ENCODE measurements at regions not wholly inside any gene's neighbourhood (a gene's known extent, or its start where the extent isn't known, plus 50 kb on each side); places are given as distances from the start of the nearest gene placed in this dataset.

DNA sequence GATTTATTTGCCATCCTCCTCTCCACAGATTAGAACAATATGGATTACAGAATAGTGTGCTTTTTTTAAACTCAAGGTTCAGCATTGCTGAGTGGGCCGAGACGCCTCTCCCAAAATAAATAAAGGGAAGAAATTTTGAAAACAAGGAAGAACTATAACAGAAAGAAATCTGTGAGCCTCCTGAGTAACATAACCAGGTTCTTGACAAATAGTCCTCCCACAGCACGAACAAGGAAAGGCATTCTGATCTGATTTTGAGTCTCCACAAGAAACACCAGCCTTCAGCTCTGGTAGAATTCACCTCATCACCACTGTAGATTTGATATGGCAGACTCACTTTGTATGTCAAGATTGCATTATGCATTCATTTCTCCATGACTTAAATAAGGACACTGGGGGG lies 173.6 kb downstream of the HHIP start:
- no peak for DNase-seq (ENCODE audit: low read depth)
- H3K4me3 ChIP-seq (ENCODE audit: control insufficient read depth, low read depth, low read length), result no peak overlapping the region
- no peak for TF ChIP-seq CTCF (IDR thresholded peaks at IDR 0.05; ENCODE audit: control insufficient read depth, insufficient read depth, low read depth, low read length, missing control alignments)

DNA sequence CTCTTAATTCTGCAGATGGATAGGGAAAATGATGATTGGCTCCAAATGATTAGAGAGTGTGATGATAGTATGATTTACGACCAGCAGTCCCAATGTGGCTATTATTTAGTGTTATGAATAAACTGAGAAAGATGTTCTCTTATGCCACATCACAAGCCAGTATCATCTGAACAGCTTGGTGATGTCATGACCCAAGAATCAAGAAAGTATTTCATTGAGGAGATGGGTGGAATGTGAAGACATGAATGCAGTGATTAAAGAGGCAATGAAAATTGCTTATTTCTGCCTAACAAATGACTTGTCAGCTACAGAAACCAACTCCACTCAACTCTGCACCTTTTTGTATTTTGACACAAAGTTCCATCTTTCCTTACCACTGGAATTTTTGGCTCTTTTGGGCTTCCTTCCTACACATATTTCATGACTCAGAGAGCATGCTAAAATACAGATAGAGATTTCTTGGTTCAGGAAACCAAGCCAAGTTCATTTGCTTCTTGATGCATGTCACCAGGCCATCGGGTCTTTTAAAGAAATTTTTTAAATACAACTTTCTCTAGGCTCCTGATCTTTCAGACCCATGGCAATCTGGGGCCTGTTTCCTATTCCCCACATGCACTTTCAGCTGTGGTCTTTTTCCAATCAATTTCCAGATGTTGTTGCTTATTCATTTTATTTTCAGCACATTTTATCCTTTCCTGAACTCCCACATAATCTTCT lies 174.2 kb downstream of the HHIP start:
- H3K4me3 ChIP-seq (ENCODE audit: control insufficient read depth, low read depth, low read length), result no peak overlapping the region
- TF ChIP-seq CTCF (IDR thresholded peaks at IDR 0.05; ENCODE audit: control insufficient read depth, insufficient read depth, low read depth, low read length, missing control alignments), result no peak
- DNase-seq (ENCODE audit: low read depth), result peak; percentile 7

GRCh38 chr4:144820728-144821085 lies 174.8 kb downstream of the HHIP start:
- TF ChIP-seq CTCF (IDR thresholded peaks at IDR 0.05; ENCODE audit: control insufficient read depth, insufficient read depth, low read depth, low read length, missing control alignments), result no peak
- H3K4me3 ChIP-seq (ENCODE audit: control insufficient read depth, low read depth, low read length), result no peak overlapping the region
- peak; percentile 24 for DNase-seq (ENCODE audit: low read depth)

DNA sequence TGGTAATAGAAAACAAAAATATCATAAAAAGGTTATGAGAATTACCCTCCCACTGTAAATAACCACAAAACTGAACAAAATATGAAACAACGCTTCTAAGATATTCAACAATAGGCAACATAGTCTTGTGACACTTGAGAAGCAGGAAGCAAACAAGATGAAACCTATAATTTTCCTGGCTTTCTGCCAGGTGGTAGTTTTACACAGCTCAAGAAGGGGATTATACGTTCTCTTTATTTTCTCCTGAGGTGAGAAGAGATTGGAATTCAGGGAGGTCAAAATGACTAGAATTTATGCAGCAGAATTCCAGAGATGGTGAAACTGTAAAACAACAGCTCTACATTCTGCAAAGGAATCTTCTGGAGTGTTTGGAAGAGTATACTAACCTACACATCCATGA lies 186.0 kb downstream of the HHIP start:
- H3K4me3 ChIP-seq (ENCODE audit: control insufficient read depth, low read depth, low read length), result no peak overlapping the region
- DNase-seq (ENCODE audit: low read depth), result no peak
- no peak for TF ChIP-seq CTCF (IDR thresholded peaks at IDR 0.05; ENCODE audit: control insufficient read depth, insufficient read depth, low read depth, low read length, missing control alignments)

GRCh38 chr4:144845411-144845810 lies 199.5 kb downstream of the HHIP start:
- H3K4me3 ChIP-seq (ENCODE audit: control insufficient read depth, low read depth, low read length), result no peak overlapping the region
- DNase-seq (ENCODE audit: low read depth), result no peak
- TF ChIP-seq CTCF (IDR thresholded peaks at IDR 0.05; ENCODE audit: control insufficient read depth, insufficient read depth, low read depth, low read length, missing control alignments), result no peak

GRCh38 chr4:144851948-144852347 lies 206.0 kb downstream of the HHIP start:
- no peak for TF ChIP-seq CTCF (IDR thresholded peaks at IDR 0.05; ENCODE audit: control insufficient read depth, insufficient read depth, low read depth, low read length, missing control alignments)
- no peak for DNase-seq (ENCODE audit: low read depth)
- no peak overlapping the region for H3K4me3 ChIP-seq (ENCODE audit: control insufficient read depth, low read depth, low read length)
